ENCODE measurements at regions not wholly inside any gene's neighbourhood (a gene's known extent, or its start where the extent isn't known, plus 50 kb on each side); places are given as distances from the start of the nearest gene placed in this dataset.
A peak's percentile ranks its signal among the peaks of the same experiment; 100 is the strongest.

- no peak for TF ChIP-seq POLR2AphosphoS5 (IDR thresholded peaks at IDR 0.05; ENCODE audit: low read depth, low read length)
- 0 out of 4 replicates have a peak, but pooled peaks of 1 of the 2 experiments have one; percentile 17 for TF ChIP-seq REST (IDR thresholded peaks at IDR 0.05; ENCODE audit: insufficient read depth in 1 of 2, low read depth in 2 of 2, low read length in 2 of 2)
- TF ChIP-seq FOXP2 (optimal IDR thresholded peaks at IDR 0.05; ENCODE audit: borderline replicate concordance, extremely low read depth, extremely low read length, insufficient read depth), result no peak
- peak; percentile 16; the same call in 1 of the 2 replicates for TF ChIP-seq TAF1 (IDR thresholded peaks at IDR 0.05; ENCODE audit: borderline replicate concordance, insufficient read depth, low read length)
- TF ChIP-seq SIN3A (IDR thresholded peaks at IDR 0.05; ENCODE audit: borderline replicate concordance, insufficient read depth, low read length), result no peak
These were observed 319.6 kb upstream of the HS3ST1 start for GRCh38 chr4:11748164-11748872.
